ENCODE measurements at regions not wholly inside any gene's neighbourhood (a gene's known extent, or its start where the extent isn't known, plus 50 kb on each side); places are given as distances from the start of the nearest gene placed in this dataset.

GRCh38 chr7:11951909-11952308 is 119.9 kb upstream of the THSD7A start:
- DNase-seq (ENCODE audit: extremely low spot score) = no peak
- CTCF ChIA-PET = no interaction called here
- POLR2A ChIA-PET = no interaction called here
- TF ChIP-seq FOXA1 (IDR thresholded peaks at IDR 0.05) = no peak
- TF ChIP-seq FOXK2 (IDR thresholded peaks at IDR 0.05) = no peak
- TF ChIP-seq SUZ12 (IDR thresholded peaks at IDR 0.05) = no peak
- TF ChIP-seq CTBP1 (IDR thresholded peaks at IDR 0.05; ENCODE audit: borderline replicate concordance) = no peak
- TF ChIP-seq L3MBTL2 (conservative IDR thresholded peaks at IDR 0.05) = no peak
- no peak for TF ChIP-seq HDGF (IDR thresholded peaks at IDR 0.05; ENCODE audit: borderline replicate concordance)
- no peak for TF ChIP-seq BHLHE40 (IDR thresholded peaks at IDR 0.05; ENCODE audit: borderline replicate concordance)
- TF ChIP-seq ARNT (IDR thresholded peaks at IDR 0.05) = no peak
- no peak for TF ChIP-seq PKNOX1 (IDR thresholded peaks at IDR 0.05)
- TF ChIP-seq TARDBP (IDR thresholded peaks at IDR 0.05) = no peak
- no peak for TF ChIP-seq SP1 (IDR thresholded peaks at IDR 0.05)
- no peak for TF ChIP-seq ZNF384 (IDR thresholded peaks at IDR 0.05)
- TF ChIP-seq NFRKB (IDR thresholded peaks at IDR 0.05) = no peak
- no peak for TF ChIP-seq FOXM1 (IDR thresholded peaks at IDR 0.05; ENCODE audit: borderline replicate concordance)
- no peak for TF ChIP-seq ELF4 (IDR thresholded peaks at IDR 0.05)
- no peak for TF ChIP-seq LEF1 (IDR thresholded peaks at IDR 0.05; ENCODE audit: borderline replicate concordance)

GRCh38 chr7:11952972-11953371 is 121.0 kb upstream of the THSD7A start:
- ChIA-PET CTCF (no interaction called here), POLR2A (no interaction called here)
- no peak for DNase-seq (ENCODE audit: extremely low spot score)
- TF ChIP-seq SP1 (IDR thresholded peaks at IDR 0.05) (no peak), HDGF (IDR thresholded peaks at IDR 0.05; ENCODE audit: borderline replicate concordance) (no peak), ZNF384 (IDR thresholded peaks at IDR 0.05) (no peak), TARDBP (IDR thresholded peaks at IDR 0.05) (no peak), LEF1 (IDR thresholded peaks at IDR 0.05; ENCODE audit: borderline replicate concordance) (no peak), ARNT (IDR thresholded peaks at IDR 0.05) (no peak), L3MBTL2 (conservative IDR thresholded peaks at IDR 0.05) (no peak), ELF4 (IDR thresholded peaks at IDR 0.05) (no peak), CTBP1 (IDR thresholded peaks at IDR 0.05; ENCODE audit: borderline replicate concordance) (no peak), BHLHE40 (IDR thresholded peaks at IDR 0.05; ENCODE audit: borderline replicate concordance) (no peak), FOXM1 (IDR thresholded peaks at IDR 0.05; ENCODE audit: borderline replicate concordance) (no peak), FOXK2 (IDR thresholded peaks at IDR 0.05) (no peak)

GRCh38 chr7:11956991-11957390 is 125.0 kb upstream of the THSD7A start:
- DNase-seq (ENCODE audit: extremely low spot score) = no peak
- ChIA-PET POLR2A (no interaction called here), CTCF (no interaction called here)
- TF ChIP-seq FOXM1 (IDR thresholded peaks at IDR 0.05; ENCODE audit: borderline replicate concordance) (no peak), CTBP1 (IDR thresholded peaks at IDR 0.05; ENCODE audit: borderline replicate concordance) (no peak), L3MBTL2 (conservative IDR thresholded peaks at IDR 0.05) (no peak), SUZ12 (IDR thresholded peaks at IDR 0.05) (no peak)

GRCh38 chr7:11957956-11958355 is 126.0 kb upstream of the THSD7A start:
- POLR2A ChIA-PET = no interaction called here
- no peak for DNase-seq (ENCODE audit: extremely low spot score)
- no peak for TF ChIP-seq ARNT (IDR thresholded peaks at IDR 0.05)
- TF ChIP-seq BHLHE40 (IDR thresholded peaks at IDR 0.05; ENCODE audit: borderline replicate concordance) = no peak
- no peak for TF ChIP-seq LEF1 (IDR thresholded peaks at IDR 0.05; ENCODE audit: borderline replicate concordance)
- no peak for TF ChIP-seq SP1 (IDR thresholded peaks at IDR 0.05)
- TF ChIP-seq PKNOX1 (IDR thresholded peaks at IDR 0.05) = no peak
- no peak for TF ChIP-seq ELF4 (IDR thresholded peaks at IDR 0.05)
- TF ChIP-seq FOXK2 (IDR thresholded peaks at IDR 0.05) = no peak
- no peak for TF ChIP-seq FOXA1 (IDR thresholded peaks at IDR 0.05)
- TF ChIP-seq L3MBTL2 (conservative IDR thresholded peaks at IDR 0.05) = no peak
- no peak for TF ChIP-seq ZNF384 (IDR thresholded peaks at IDR 0.05)
- TF ChIP-seq TARDBP (IDR thresholded peaks at IDR 0.05) = no peak
- TF ChIP-seq NFRKB (IDR thresholded peaks at IDR 0.05) = no peak
- no peak for TF ChIP-seq FOXM1 (IDR thresholded peaks at IDR 0.05; ENCODE audit: borderline replicate concordance)
- TF ChIP-seq HDGF (IDR thresholded peaks at IDR 0.05; ENCODE audit: borderline replicate concordance) = no peak
- no peak for TF ChIP-seq SUZ12 (IDR thresholded peaks at IDR 0.05)
- no peak for TF ChIP-seq CTBP1 (IDR thresholded peaks at IDR 0.05; ENCODE audit: borderline replicate concordance)
- CTCF ChIA-PET = no interaction called here

GRCh38 chr7:11959121-11959520 is 127.1 kb upstream of the THSD7A start:
- DNase-seq (ENCODE audit: extremely low spot score) = no peak
- CTCF ChIA-PET = no interaction called here
- TF ChIP-seq ELF4 (IDR thresholded peaks at IDR 0.05) (no peak), FOXK2 (IDR thresholded peaks at IDR 0.05) (no peak), CTBP1 (IDR thresholded peaks at IDR 0.05; ENCODE audit: borderline replicate concordance) (no peak), FOXA1 (IDR thresholded peaks at IDR 0.05) (no peak), LEF1 (IDR thresholded peaks at IDR 0.05; ENCODE audit: borderline replicate concordance) (no peak), TARDBP (IDR thresholded peaks at IDR 0.05) (no peak), NFRKB (IDR thresholded peaks at IDR 0.05) (no peak), BHLHE40 (IDR thresholded peaks at IDR 0.05; ENCODE audit: borderline replicate concordance) (no peak), SP1 (IDR thresholded peaks at IDR 0.05) (no peak), ARNT (IDR thresholded peaks at IDR 0.05) (no peak), ZNF384 (IDR thresholded peaks at IDR 0.05) (no peak), FOXM1 (IDR thresholded peaks at IDR 0.05; ENCODE audit: borderline replicate concordance) (no peak), SUZ12 (IDR thresholded peaks at IDR 0.05) (no peak), L3MBTL2 (conservative IDR thresholded peaks at IDR 0.05) (no peak), PKNOX1 (IDR thresholded peaks at IDR 0.05) (no peak), HDGF (IDR thresholded peaks at IDR 0.05; ENCODE audit: borderline replicate concordance) (no peak)
- POLR2A ChIA-PET = no interaction called here

- POLR2A ChIA-PET = no interaction called here
- TF ChIP-seq ELF4 (IDR thresholded peaks at IDR 0.05) = no peak
- no peak for TF ChIP-seq SUZ12 (IDR thresholded peaks at IDR 0.05)
- TF ChIP-seq NFRKB (IDR thresholded peaks at IDR 0.05) = no peak
- TF ChIP-seq HDGF (IDR thresholded peaks at IDR 0.05; ENCODE audit: borderline replicate concordance) = no peak
- no peak for TF ChIP-seq FOXA1 (IDR thresholded peaks at IDR 0.05)
- no peak for TF ChIP-seq FOXK2 (IDR thresholded peaks at IDR 0.05)
- no peak for TF ChIP-seq ARNT (IDR thresholded peaks at IDR 0.05)
- TF ChIP-seq CTBP1 (IDR thresholded peaks at IDR 0.05; ENCODE audit: borderline replicate concordance) = no peak
- CTCF ChIA-PET = no interaction called here
These were observed 128.6 kb upstream of the THSD7A start for GRCh38 chr7:11960621-11961020.

More at GRCh38 chr7:11960621-11961020, 128.6 kb upstream of the THSD7A start:
- no peak for DNase-seq (ENCODE audit: extremely low spot score)

Data from HEK293T (cell line).